Dedifferentiated amniotic fluid mesenchymal stem cell (primary cell): ENCODE measurements at regions not wholly inside any gene's neighbourhood (a gene's known extent, or its start where the extent isn't known, plus 50 kb on each side); places are given as distances from the start of the nearest gene placed in this dataset.

Experiments
- DNase-seq: peaks from one replicate; pipeline ENCODE4 v3.0.0-alpha.2; 2016; ENCODE audit errors: extremely low spot score

DNA sequence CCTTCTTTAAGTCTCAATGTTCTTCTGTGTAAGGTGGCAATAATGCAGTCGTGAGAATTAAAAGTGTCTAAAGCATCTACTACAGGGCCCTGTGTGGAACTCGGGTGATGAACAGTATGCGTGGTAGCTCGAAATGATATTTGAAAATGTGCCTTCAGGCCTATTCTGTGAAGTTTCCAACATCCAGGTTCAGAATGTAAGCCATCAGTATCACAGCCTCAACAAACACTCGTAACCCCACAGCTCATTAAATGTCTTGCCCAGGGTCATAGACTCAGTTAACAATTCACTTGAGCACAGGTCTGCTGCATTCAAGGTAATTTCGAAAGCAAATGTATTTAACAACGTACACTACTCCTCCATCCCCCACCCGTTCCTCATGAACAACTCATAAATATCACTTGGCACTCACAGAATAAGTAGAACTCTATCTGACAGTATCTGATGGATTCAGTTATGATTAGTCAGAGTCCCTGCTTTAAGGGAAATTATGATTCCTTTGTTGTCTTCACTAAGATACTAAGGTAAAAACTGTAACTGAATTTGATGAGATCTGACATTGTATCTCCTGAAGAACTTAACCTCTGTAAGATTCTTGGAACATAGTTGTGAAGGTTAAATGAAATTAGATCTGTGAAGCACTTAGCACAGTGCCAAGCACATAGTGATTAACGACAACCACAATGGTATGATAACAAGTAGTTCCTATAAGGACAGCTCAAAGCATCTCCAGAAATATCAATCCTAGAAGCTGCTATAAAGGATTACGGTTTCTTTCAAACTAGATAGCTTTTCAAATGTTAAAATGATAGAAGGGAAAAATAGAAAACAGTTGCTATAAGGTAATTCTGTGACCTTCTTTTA, 642.3 kb downstream of the TBL1XR1 start:
- no peak for DNase-seq

DNA sequence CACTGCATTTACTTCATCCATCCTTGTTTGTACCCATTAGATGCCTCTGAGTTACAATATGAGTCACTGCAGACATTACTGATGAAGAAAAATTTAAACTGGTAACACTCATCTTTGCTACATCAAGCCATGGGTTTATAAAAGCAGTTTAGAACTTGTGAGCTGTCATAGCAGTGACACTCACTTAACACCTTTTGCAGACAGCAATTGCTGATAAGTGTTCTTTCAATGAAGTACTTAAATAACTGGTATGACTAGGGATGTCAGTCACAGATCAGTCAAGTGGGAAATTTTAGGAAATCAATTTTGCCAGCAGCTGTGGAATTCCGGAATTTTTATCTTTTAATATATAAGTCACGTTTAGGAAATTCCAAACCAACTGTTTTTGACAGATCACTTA, 643.0 kb downstream of the TBL1XR1 start:
- no peak for DNase-seq

DNA sequence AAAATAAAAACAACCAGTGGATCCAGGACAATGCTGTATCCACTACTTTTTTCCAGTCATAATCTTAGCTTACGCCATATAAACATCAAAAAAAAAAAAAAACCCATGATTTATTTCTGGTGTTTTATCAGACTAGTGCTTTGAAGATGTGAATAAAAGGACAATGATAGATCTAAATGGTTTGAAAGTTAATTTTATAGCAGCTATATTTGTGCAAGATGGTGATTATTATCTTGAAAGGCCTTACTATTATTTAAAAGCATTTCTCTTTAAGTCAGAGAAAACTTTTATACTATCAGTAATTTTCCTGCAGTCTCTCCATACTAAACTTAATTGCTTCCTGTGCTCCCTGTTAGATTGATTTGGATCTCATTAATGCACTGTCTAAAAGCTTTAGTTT, 670.3 kb downstream of the TBL1XR1 start:
- DNase-seq, result no peak

DNA sequence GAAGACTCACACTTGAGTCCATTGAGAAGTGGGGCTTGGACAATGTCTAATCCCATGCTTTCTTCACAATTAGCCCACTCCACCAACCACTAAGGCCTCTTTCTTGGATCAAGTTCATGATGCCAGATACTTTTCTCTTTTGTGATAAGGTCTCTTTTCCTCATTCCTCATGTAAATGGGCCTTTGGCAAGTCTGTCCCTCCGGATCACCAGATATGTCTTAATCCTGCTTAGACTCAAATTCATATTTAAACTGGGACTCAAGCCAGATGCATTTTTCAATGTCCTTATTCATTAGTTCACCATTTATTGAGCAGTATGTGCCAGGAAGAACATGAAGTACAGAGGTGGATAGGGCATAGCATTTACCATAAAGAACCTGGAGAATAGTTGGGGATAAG, 671.1 kb downstream of the TBL1XR1 start:
- DNase-seq, result no peak

GRCh38 chr3:176523114-176523513, 674.2 kb downstream of the TBL1XR1 start:
- DNase-seq, result no peak

DNA sequence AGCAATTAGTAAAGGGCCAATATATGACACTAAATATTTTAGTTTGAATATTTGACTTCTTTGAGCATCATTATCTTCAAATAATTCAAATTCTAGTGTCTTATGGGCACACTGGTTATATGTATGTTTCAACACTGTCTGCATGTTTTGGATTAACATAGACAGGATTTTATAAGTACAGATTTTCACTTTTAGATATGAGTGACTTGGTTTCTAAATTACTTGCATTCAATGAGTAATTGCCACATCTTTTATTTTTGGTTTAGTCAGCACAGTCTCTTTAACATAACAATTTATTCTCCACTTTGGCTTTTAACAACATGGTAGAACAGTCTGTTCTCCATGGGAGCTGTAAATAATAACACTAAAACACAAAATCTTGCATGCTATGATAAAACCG, 674.8 kb downstream of the TBL1XR1 start:
- DNase-seq, result no peak

- DNase-seq, result no peak
Measured at GRCh38 chr3:176521531-176522175, 675.6 kb downstream of the TBL1XR1 start.

DNA sequence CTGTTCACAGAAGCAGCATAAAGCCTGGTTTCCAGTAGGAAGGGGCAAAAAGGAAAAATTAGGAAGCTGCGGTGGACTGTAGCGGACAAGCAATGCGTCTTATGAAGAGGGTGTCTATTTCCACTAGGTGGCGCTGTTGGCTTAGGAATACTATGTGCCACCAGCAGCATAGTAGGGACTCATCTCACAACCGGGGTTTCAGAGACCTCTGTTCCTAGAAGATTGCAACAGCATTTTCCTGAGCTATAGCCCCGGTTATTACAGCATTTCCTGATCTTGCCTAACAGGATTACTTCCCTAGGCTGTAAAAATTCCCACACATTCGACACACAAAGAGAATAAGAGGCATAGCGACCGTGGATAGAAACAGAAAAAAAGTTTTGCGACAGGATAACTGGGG, 683.0 kb downstream of the TBL1XR1 start:
- DNase-seq, result peak; percentile 47

DNA sequence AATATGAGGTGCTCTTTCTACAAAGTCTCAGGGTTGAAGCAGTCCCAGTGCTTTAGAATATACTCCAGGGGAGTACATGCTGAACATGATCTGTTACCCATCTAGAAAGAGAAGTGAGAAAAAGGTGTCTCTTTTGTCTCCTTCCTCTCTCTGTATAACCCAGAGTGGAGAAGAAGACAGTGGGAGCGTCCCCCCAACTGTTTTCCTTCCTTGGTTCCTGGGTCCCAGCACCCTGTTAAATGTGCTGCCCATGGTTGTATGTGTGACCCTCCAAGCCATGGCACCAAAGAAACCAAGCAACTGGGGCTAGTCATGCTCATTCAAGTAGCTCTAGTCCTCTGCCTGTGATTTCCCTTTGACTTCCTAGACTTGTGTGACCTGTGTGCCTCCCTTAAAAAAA, 683.7 kb downstream of the TBL1XR1 start:
- no peak for DNase-seq

GRCh38 chr3:176512037-176512436, 685.2 kb downstream of the TBL1XR1 start:
- no peak for DNase-seq

DNA sequence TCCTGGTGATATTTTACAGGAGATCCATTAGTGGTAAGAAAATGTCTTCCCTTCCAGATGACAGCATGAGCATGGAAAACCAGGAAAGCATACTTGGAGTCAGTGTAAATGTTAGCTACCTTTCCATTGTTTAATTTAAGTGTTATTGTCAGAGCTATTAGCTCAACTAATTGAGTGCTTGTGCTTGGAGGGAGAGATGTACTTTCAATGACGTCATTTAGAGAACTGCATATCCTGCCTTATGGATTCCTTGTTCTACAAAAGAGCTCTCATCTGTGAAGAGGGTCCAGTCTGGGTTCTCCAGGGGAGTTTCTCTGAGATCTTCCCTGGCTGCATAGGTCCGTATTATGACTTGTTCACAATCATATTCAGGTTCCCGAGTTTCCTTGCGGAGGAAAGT, 687.2 kb downstream of the TBL1XR1 start:
- no peak for DNase-seq

DNA sequence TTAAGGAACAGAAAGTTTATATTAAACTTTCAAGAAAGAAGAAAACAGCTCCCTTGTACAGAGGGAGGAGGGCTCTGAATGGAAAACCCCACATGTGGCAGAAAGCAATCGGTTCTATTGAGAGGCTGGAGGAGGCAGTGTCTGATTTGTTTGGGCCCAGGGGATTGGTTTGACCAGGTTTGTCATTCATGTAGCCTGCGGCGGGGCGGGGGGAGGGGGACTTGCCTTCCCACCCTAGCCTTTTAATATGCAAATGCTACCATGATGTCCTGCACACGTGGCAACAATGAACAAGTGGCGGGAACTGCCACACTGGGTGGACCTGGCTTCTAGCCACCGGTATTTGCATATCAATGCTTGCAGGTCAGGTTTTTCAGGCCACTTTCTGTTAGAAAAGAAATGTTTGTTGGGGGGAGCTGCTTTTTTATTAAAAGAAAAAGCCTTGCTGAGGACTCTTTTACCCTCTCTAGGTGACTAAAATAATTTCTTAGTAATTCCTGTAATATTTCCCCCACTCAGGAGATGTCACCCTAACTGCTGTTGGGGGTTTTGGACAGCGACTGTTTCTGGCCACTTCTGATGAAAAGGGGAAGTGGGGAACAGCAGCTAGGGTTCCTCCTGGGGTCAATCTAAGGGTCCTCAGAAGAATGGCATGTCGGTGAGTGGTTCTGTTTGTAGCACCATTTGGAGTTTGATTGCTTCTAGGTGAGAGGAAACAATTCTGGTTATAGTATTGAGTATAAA, 691.2 kb downstream of the TBL1XR1 start:
- no peak for DNase-seq

DNA sequence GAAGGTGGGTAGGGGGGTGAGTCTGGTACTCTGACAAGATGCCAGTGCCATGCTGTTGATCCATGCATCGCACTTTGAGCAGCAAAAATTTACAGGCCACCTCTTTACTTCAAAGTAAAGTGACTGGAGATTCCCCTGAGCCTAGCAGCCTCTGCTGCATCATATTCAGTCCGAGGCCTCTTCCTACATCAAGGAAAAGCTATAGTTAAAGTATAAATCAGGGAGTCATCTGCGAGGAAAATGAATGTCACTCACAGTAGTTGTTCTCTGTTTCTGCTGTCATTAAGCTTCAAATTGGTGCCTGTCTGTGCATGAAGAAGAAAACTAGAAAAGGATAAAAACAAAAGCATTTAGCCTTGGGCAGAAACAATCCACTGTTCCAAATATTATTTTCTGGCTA, 706.2 kb downstream of the TBL1XR1 start:
- no peak for DNase-seq

GRCh38 chr3:176490357-176490756, 706.9 kb downstream of the TBL1XR1 start:
- DNase-seq, result no peak

- no peak for DNase-seq
Measured at GRCh38 chr3:176479248-176479647, 718.0 kb downstream of the TBL1XR1 start.

GRCh38 chr3:176469694-176470205, 727.5 kb downstream of the TBL1XR1 start:
- DNase-seq, result no peak

- DNase-seq, result no peak
Measured at GRCh38 chr3:176463610-176464009, 733.7 kb downstream of the TBL1XR1 start.

DNA sequence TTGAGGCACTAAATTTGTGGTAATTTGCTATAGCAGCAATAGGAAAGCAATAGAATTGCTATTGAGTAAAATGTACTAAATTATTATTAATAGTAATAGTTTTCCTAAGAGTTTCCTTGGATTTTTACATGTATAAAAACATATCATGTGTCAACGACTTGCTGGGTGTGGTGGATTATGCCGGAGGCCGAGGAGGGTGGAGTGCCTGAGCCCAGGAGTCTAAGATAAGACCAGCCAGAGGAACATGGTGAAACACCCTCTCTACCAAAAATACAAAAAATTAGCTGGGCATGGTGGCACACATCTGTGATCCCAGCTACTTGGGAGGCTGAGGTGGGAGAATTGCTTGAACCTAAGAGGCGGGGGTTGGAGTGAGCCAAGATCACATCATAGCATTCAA, 749.9 kb downstream of the TBL1XR1 start:
- no peak for DNase-seq

DNA sequence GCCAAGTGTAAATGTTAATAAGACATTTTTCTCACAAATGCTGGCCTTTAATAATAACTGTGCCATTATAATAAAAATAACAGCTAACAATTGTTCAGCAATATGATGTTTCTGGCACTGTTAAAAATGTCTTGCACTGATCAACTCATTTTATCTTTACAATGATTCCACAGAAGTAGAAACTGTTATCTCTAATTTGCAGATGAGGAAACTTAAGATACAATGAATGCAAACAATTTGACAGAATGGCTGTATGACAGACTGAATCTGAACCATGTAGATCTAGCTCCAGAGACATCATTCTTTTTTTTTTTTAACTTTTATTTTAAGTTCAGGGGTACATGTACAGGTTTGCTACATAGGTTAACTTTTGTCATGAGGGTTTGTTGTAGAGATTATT, 755.0 kb downstream of the TBL1XR1 start:
- DNase-seq, result no peak

GRCh38 chr3:176439729-176440128, 757.6 kb downstream of the TBL1XR1 start:
- no peak for DNase-seq

DNA sequence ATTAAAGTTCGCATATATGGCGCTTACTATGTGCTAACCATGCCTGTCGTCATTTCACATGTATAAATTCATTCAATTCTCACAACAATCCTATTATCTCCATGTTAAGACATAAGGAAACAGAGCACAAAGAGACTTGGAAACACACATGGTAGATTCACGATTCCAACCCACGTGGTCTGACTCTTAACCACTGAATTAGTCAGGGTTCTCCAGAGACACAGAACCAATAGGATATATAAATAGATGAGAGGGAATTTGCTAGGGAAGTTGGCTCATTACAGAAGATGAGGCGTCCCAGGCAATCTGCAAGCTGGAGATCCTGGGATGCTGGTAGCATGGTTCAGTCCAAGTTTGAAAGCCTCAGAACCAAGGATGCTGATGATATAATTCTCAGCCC, 765.3 kb downstream of the TBL1XR1 start:
- no peak for DNase-seq

DNA sequence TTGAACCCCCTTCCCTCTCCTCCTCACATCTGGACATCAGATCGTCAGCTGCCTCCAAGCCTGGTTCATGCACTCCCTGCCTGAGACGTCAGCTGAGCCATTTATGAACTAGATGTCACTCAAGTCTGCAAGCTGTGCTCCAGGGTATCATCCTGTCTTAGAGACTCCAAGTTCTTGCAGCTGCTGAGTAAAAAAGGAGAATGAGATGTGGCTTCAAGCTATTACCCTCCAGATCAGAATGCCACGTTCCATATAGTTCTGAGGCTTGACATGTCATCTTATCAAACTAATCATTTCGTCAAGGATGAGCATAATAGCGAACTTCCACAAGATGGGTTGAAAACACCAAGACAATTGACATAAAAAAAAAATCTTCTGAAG, 766.3 kb downstream of the TBL1XR1 start:
- no peak for DNase-seq
